ENCODE measurements at regions not wholly inside any gene's neighbourhood (a gene's known extent, or its start where the extent isn't known, plus 50 kb on each side); places are given as distances from the start of the nearest gene placed in this dataset.

- H3K4me3 ChIP-seq (ENCODE audit: low read depth in 2 of 2, low read length in 1 of 2): no peak overlapping the region
- H3K36me3 ChIP-seq (replicated peaks in 1 of 2; ENCODE audit: control insufficient read depth in 1 of 2, insufficient read depth in 2 of 2, low read length in 1 of 2): no peaks in the 10 kb centered on the region
- H3K27ac ChIP-seq (ENCODE audit: low read depth in 2 of 2, low read length in 1 of 2): no peak overlapping the region
- CTCF ChIA-PET: no interaction called here
- H3K9me3 ChIP-seq: no peaks in the 10 kb centered on the region
- no peak overlapping the region for H2AFZ ChIP-seq (ENCODE audit: low read depth)
- no peaks in the 10 kb centered on the region for H3K27me3 ChIP-seq (ENCODE audit: insufficient read depth)
- no peak for DNase-seq
- TF ChIP-seq IRF3 (IDR thresholded peaks at IDR 0.05; ENCODE audit: low read depth, low read length): no peak
- TF ChIP-seq POLR2AphosphoS5 (IDR thresholded peaks at IDR 0.05; ENCODE audit: low read depth, low read length): no peak
- TF ChIP-seq GATA2 (CRISPR knock-in tag; IDR thresholded peaks at IDR 0.05): no peak
- TF ChIP-seq CHD2 (IDR thresholded peaks at IDR 0.05; ENCODE audit: low read length, partially characterized antibody): no peak
- TF ChIP-seq USF2 (IDR thresholded peaks at IDR 0.05; ENCODE audit: borderline replicate concordance, low read depth, low read length): no peak
- TF ChIP-seq REST (IDR thresholded peaks at IDR 0.05; ENCODE audit: low read depth, low read length): no peak
- no peak for TF ChIP-seq RAD21 (IDR thresholded peaks at IDR 0.05; ENCODE audit: low read length)
- no peak for TF ChIP-seq JUND (IDR thresholded peaks at IDR 0.05)
- TF ChIP-seq FOXM1 (IDR thresholded peaks at IDR 0.05; ENCODE audit: low read depth): no peak
- no peak for TF ChIP-seq SMC3 (IDR thresholded peaks at IDR 0.05; ENCODE audit: low read depth, low read length)
- no peak for TF ChIP-seq FOXJ3 (CRISPR knock-in tag; IDR thresholded peaks at IDR 0.05)
- TF ChIP-seq YY1 (IDR thresholded peaks at IDR 0.05; ENCODE audit: low read depth): no peak
- H3K9me2 ChIP-seq: no peaks in the 10 kb centered on the region
- POLR2A ChIA-PET: no interaction called here
- H3K79me2 ChIP-seq (ENCODE audit: insufficient read depth): no peaks in the 10 kb centered on the region
- H3K4me2 ChIP-seq: no peak overlapping the region
- H3K9ac ChIP-seq: no peak overlapping the region
- H3K4me1 ChIP-seq (ENCODE audit: control insufficient read depth in 1 of 2, insufficient read depth in 2 of 2, low read depth in 1 of 2, low read length in 1 of 2): no peaks in the 10 kb centered on the region
- no peaks in the 10 kb centered on the region for H4K20me1 ChIP-seq (ENCODE audit: insufficient read depth)
- 71% methylated on average over 3 of the region's 3 CpGs for WGBS (ENCODE audit: low lambda C conversion rate)
- H3F3A ChIP-seq (replicated peaks; ENCODE audit: insufficient read depth): no peaks in the 10 kb centered on the region
Observed at GRCh38 chr3:106920609-106921008, 456.6 kb upstream of the CCDC54 start.

- DNase-seq: no peak
- H3K27ac ChIP-seq (ENCODE audit: low read depth in 2 of 2, low read length in 1 of 2): no peak overlapping the region
- no peak overlapping the region for H3K9ac ChIP-seq
- POLR2A ChIA-PET: no interaction called here
- 0 out of 2 replicates have a peak overlapping the region, but pooled peaks have one; percentile 6 for H2AFZ ChIP-seq (ENCODE audit: low read depth)
- H3K9me2 ChIP-seq: no peaks in the 10 kb centered on the region
- 54% methylated on average over 3 of the region's 3 CpGs for WGBS (ENCODE audit: low lambda C conversion rate)
- CTCF ChIA-PET: no interaction called here
- no peaks in the 10 kb centered on the region for H3F3A ChIP-seq (replicated peaks; ENCODE audit: insufficient read depth)
- no peak overlapping the region for H3K4me2 ChIP-seq
- no peaks in the 10 kb centered on the region for H3K4me1 ChIP-seq (ENCODE audit: control insufficient read depth in 1 of 2, insufficient read depth in 2 of 2, low read depth in 1 of 2, low read length in 1 of 2)
- H4K20me1 ChIP-seq (ENCODE audit: insufficient read depth): no peaks in the 10 kb centered on the region
- no peaks in the 10 kb centered on the region for H3K27me3 ChIP-seq (ENCODE audit: insufficient read depth)
- no peaks in the 10 kb centered on the region for H3K36me3 ChIP-seq (replicated peaks in 1 of 2; ENCODE audit: control insufficient read depth in 1 of 2, insufficient read depth in 2 of 2, low read length in 1 of 2)
- no peaks in the 10 kb centered on the region for H3K9me3 ChIP-seq
- H3K79me2 ChIP-seq (ENCODE audit: insufficient read depth): no peaks in the 10 kb centered on the region
- no peak overlapping the region for H3K4me3 ChIP-seq (ENCODE audit: low read depth in 2 of 2, low read length in 1 of 2)
- TF ChIP-seq EZH2phosphoT487 (IDR thresholded peaks at IDR 0.05; ENCODE audit: borderline replicate concordance, low read depth) (no peak), USF2 (IDR thresholded peaks at IDR 0.05; ENCODE audit: borderline replicate concordance, low read depth, low read length) (no peak), PBX3 (IDR thresholded peaks at IDR 0.05) (no peak), RXRA (IDR thresholded peaks at IDR 0.05; ENCODE audit: borderline replicate concordance, low read depth) (no peak), MAX (IDR thresholded peaks at IDR 0.05; ENCODE audit: low read depth) (no peak), RAD21 (IDR thresholded peaks at IDR 0.05; ENCODE audit: low read length) (no peak), ELF1 (IDR thresholded peaks at IDR 0.05) (no peak), FOXJ3 (CRISPR knock-in tag; IDR thresholded peaks at IDR 0.05) (no peak), USF1 (IDR thresholded peaks at IDR 0.05; ENCODE audit: borderline replicate concordance, low read depth) (no peak), POLR2AphosphoS5 (IDR thresholded peaks at IDR 0.05; ENCODE audit: low read depth, low read length) (no peak), RCOR1 (IDR thresholded peaks at IDR 0.05; ENCODE audit: low read length) (no peak), SIN3A (IDR thresholded peaks at IDR 0.05; ENCODE audit: borderline replicate concordance, low read depth, low read length) (no peak)
Observed at GRCh38 chr3:106929081-106929480, 448.2 kb upstream of the CCDC54 start.

All from SK-N-SH (cell line).